MM.1S (cell line): ENCODE measurements at regions not wholly inside any gene's neighbourhood (a gene's known extent, or its start where the extent isn't known, plus 50 kb on each side); places are given as distances from the start of the nearest gene placed in this dataset.

Source experiments
- CTCF ChIP-seq: fragments of 300-600 bp; sonication (generic); IDR thresholded peaks from 2 replicates; pipeline ENCODE4 v1.5.1; 2016; ENCODE audit warnings: antibody characterized with exemption, low read length, mixed read lengths
- EZH2phosphoT487 ChIP-seq: fragments of 300-600 bp; sonication (generic); IDR thresholded peaks from 2 replicates; pipeline ENCODE4 v1.6.1; 2018; ENCODE audit warnings: antibody characterized with exemption, low read length

GRCh38 chr2:21544392-21544791, 420.6 kb downstream of the TDRD15 start:
- TF ChIP-seq CTCF (no peak), EZH2phosphoT487 (no peak)
